ENCODE measurements at regions not wholly inside any gene's neighbourhood (a gene's known extent, or its start where the extent isn't known, plus 50 kb on each side); places are given as distances from the start of the nearest gene placed in this dataset.

GRCh38 chr18:78770823-78771139 lies 208.8 kb upstream of the SALL3 start:
- DNase-seq = no peak

GRCh38 chr18:78771496-78772359 lies 207.9 kb upstream of the SALL3 start:
- no peak for DNase-seq

- DNase-seq = no peak
Measured at GRCh38 chr18:78772360-78773302, 207.0 kb upstream of the SALL3 start.

DNA sequence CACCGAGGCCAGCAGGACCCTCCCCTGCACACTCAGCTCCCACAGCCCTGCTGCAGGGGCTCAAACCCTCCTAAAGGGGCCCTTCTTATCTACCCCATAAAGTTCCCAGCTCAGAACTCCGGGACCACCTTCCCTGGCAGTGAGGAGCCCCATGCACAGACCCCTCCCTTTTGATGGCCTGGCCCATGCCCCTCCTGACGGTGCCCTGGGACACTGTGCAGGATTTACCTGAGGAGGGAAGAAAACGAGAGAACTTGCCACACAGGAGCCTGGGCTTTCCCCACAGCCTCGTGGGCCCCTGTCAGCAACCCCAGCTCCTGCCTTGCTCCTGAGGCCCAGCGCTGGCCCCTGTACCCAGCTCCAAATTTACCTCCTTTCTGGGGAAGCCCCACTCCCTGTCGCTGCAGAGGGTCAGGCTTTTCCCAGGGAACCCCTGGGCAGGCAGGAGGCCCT lies 206.3 kb upstream of the SALL3 start:
- DNase-seq = no peak

GRCh38 chr18:78773819-78774218 lies 205.8 kb upstream of the SALL3 start:
- DNase-seq = no peak

GRCh38 chr18:78774741-78775141 lies 204.9 kb upstream of the SALL3 start:
- DNase-seq = no peak

DNA sequence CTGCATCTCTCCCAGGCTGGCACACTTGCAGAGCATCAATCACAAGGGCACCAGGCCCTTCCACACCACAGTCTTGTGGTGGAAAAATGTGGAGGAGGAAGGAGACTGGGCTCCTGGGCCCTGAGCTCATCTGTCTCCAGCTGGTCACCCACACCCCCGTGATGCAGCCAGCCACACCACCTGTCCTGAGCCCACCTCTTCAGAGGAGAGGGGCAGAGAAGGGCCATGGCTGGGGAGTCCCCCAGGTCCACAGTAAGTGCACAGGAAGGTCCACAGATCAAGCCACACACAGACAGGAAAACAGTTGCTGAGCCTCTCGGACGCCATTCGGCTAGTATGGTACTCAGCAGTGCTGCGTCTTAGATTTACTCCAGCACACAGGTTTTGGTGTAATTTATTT lies 203.5 kb upstream of the SALL3 start:
- DNase-seq = no peak

- DNase-seq = no peak
Measured at GRCh38 chr18:78776706-78777285, 202.8 kb upstream of the SALL3 start.

- DNase-seq = no peak
Measured at GRCh38 chr18:78777992-78778391, 201.6 kb upstream of the SALL3 start.

DNA sequence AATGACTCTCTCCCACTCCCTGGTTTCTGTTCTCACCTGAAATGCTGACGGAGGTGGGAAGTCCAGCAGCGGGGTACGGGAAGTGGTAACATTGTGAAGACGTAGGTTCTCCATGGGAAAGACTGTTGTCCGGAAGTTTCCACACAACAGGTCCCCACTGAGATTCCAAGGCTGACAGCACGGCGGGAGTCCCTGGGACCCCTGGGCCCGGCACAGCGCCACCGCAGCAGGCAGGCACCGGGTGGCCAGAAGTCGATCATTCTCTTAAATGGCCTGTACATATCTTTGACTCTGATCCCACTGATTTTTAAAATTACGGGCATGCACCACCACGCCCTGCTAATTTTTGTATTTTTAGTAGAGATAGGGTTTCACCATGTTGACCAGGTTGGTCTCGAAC lies 201.0 kb upstream of the SALL3 start:
- DNase-seq = no peak

DNA sequence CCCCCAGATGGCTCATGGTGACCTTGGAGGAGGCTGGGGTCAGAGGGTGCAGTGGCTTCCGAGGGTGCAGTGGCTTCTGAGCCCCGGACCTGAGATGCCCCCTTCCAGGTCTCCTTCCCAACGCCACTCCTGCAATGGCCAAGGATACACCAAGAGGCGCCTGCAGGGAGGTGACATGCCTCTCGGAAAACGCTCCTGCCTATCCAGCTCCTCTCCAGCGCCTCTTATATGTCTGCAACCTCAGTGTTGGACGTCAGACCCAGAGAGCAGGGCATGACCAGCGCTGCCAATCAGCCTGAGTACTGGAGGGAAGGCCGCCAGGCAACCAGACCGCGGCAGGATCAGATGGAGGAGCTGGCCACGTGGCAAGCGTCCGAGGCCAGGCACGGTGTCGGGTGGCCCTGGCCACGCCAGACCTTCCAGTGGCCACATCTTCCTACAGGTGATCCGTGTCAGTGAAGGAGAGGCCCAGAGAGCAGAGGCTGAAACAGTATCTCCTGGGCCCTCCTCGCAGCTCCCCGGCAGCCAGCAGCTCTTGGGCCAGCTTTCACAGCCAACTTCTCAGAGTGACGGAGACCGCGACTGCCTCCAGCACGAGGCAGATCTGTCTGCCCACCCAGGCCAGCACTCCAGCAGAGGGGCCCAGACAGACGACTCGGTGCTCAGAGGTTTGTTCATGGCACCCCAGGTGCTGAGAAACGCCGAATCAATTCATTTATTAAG lies 199.5 kb upstream of the SALL3 start:
- no peak for DNase-seq

GRCh38 chr18:78780719-78781600 lies 198.7 kb upstream of the SALL3 start:
- no peak for DNase-seq

GRCh38 chr18:78781601-78781960 lies 198.0 kb upstream of the SALL3 start:
- DNase-seq = no peak

DNA sequence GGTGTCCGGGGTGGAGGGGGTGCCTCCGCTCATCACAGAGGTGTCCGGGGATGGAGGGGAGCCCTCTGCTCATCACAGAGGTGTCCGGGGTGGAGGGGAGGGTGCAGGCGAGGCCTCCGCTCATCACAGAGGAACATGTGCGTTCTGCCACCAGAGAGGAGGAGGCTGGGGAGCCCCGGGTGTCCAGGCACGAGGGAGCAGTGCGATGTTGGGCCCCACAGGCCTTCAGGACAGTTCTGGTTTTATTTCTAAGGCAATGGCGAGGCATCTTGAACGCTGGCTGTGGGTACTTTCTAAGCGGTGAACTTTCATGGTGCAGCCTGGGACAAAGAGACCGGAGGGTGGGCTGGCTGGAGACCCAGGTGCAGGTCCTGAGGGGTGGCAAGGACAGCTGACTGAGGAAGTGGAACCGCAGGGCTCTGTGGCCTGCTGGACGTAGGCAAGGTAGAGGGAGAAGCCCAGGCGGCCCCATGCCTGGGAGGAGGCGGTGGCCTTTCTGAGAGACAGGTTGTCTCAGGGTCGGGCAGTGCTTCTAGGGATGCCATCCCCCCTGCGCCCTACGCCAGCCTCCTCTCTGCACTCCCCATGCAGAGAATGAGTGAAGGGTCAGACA lies 196.6 kb upstream of the SALL3 start:
- DNase-seq = no peak

GRCh38 chr18:78783564-78783960 lies 196.1 kb upstream of the SALL3 start:
- DNase-seq = no peak

DNA sequence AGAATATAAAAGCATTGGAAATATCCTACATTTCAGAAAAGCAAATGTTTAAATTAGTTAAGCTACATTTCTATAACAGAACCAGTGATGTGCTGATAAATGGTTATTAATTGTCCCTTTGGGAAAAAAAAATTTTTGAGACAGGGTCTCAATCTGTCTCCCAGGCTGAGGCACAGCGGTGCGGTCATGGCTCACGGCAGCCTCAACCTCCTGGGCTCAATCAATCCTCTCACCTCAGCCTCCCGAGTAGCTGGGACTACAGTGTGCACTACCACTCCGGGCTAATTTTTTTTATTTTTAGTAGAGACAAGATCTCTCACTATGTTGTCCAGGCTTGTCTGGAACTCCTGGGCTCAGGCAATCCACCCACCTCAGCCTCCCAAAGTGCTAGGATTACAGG lies 194.8 kb upstream of the SALL3 start:
- no peak for DNase-seq

DNA sequence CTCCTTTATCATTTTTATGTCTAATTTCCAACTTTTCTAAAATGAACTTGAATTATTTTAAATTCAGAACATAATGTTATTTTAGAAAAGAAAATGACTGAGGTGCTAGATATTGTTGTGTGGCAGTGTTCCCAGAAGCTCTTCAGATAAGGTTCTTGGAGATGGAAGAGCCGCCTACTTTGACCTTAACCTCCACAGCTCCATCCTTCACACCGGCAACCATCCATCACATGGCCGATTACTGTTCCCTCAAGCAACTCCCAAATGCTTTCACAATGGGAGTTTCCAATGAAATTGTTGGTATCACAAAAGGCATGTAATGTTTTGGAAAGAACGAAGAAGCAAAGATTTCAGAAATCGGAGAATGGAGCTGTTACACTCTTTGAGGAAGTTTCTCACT lies 193.9 kb upstream of the SALL3 start:
- DNase-seq = no peak

DNA sequence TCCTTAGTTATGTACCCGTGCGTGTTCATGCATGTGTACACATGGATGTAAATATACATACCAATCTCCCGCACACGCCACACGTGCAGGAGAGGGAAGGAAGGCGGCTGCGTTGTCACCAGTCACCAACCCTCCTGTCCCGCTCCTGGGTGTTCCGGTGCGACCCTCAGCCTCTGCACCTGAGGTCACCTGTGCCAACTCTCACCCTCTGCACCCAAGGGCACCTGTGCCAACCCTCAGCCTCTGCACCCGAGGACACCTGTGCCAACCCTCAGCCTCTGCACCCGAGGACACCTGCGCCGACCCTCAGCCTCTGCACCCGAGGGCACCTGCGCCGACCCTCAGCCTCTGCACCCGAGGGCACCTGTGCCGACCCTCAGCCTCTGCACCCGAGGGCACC lies 192.8 kb upstream of the SALL3 start:
- no peak for DNase-seq

- no peak for DNase-seq
Measured at GRCh38 chr18:78787751-78788150, 191.9 kb upstream of the SALL3 start.

GRCh38 chr18:78788161-78788560 lies 191.5 kb upstream of the SALL3 start:
- DNase-seq = no peak

DNA sequence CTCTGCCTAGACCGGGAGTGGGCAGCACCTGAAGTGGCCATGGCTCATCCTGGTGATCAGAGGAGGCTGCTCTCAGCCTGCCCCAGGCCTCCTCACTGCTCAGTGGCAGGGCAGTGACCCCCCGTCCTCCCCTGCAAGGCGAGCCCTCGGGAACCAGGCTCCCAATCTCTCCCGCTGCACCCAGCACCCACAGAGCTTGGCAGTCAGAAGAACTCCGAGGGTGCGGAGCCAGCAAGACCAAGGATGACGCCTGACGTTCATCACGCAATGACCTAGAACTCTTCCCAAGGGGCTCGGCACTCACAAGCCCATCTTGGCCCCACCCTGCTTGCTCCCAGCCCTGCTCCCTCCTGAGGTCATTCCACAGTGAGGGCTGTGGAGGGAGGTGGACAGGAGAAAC lies 189.8 kb upstream of the SALL3 start:
- DNase-seq = no peak

DNA sequence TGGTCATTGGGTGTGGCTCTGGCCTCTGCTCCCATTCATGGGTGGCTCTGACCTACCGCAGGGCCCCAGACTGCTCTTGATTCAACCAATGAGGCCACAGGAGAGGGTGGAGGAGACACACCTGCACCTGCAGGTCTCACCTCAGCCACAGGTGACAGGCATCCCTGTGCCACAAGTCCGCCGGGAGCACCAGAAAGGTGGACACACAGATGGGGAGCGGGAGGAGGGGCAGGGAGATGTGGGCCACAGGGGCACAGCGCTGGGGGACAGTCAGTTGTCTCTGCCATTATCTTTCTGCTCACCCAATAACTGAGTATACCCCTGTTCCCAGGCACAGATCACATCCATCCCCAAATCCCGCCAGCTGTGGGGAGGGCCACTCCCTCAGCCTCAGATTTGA lies 189.1 kb upstream of the SALL3 start:
- DNase-seq = no peak
